ENCODE measurements at regions not wholly inside any gene's neighbourhood (a gene's known extent, or its start where the extent isn't known, plus 50 kb on each side); places are given as distances from the start of the nearest gene placed in this dataset.

DNA sequence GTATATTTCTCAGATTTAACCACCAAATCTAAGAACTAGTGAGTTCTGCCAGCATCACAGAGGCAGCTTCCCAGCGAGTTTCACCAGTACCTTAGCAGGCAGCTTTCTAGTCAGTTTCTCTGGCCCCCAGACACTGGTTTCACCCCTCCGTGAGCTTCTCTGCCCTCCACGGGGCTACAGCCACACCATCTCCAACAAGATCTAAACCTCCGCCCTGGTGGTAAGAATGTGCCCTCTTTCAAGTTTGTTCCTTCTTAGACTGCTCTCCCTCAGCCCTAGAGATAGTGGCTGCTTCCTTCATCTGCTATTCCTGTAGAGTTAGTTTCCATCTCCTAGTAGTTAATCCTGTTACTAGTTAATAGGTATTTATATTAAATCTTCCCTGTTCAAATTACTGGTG, 60.5 kb upstream of the TAB3 start:
- ChIA-PET POLR2A (no interaction called here), CTCF (no interaction called here)
- Mint-ChIP-seq H3K27me3 (no peaks in the 10 kb centered on the region), H3K4me3 (no peak overlapping the region), H3K9me3 (ENCODE audit: low read depth) (peaks cover 3% of the 10 kb centered on the region), H3K36me3 (ENCODE audit: low read depth) (no peaks in the 10 kb centered on the region), H3K4me1 (no peaks in the 10 kb centered on the region), H3K27ac (no peak overlapping the region)
- DNase-seq (no peak), ATAC-seq (no peak)
- intact Hi-C loops (cut with DNase I, micrococcal nuclease) = no loop called here

DNA sequence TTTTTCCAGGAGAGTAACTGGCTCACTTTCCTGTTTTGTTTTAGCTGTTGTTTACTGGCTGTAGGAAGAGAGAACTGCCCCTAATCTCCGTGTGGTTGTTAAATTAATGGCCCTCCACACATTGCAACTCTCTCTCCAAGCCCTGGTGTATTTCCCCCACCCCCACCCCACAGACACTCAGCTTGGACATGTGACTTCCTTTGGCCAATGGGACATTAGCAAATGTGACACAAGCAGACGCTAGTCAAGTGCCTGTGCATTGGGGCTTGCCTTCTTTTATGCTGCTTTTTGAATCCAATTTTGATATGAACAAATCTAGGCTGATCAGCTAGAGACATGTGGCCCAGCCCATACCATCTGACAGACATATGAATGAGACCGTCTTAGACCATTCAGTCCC, 59.6 kb upstream of the TAB3 start:
- H3K36me3 Mint-ChIP-seq (ENCODE audit: low read depth) = no peaks in the 10 kb centered on the region
- H3K27ac Mint-ChIP-seq = no peak overlapping the region
- H3K4me3 Mint-ChIP-seq = no peak overlapping the region
- POLR2A ChIA-PET = interaction anchor here (0.7 kb wide), 1 partner anchor 92 kb away, joined by 3 read pairs; no protein-coding TSS in a partner anchor
- peaks cover 3% of the 10 kb centered on the region for H3K9me3 Mint-ChIP-seq (ENCODE audit: low read depth)
- intact Hi-C loops (cut with DNase I, micrococcal nuclease) = no loop called here
- no peaks in the 10 kb centered on the region for H3K4me1 Mint-ChIP-seq
- no peak for ATAC-seq
- H3K27me3 Mint-ChIP-seq = no peaks in the 10 kb centered on the region
- DNase-seq = no peak
- CTCF ChIA-PET = no interaction called here

DNA sequence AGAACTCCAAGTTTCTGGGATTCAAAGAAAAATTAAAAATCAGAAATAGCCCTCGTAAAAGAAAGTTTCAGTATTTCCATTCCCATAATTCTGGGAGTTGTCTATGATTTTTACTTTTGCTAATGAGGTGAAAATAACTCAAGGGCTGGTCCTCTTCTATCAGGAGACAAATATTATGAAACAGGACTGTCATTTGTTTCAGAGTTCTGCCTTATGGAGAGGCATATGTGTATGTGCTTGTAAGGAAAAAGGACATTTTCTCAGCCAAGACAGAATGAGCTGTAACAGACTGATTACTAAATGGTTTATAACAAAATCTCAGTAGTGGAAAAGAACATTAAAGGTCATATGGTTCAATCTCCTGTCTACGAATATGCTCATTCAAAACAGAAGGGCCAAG, 59.0 kb upstream of the TAB3 start:
- H3K36me3 Mint-ChIP-seq (ENCODE audit: low read depth) = no peaks in the 10 kb centered on the region
- no peaks in the 10 kb centered on the region for H3K4me1 Mint-ChIP-seq
- POLR2A ChIA-PET = no interaction called here
- H3K9me3 Mint-ChIP-seq (ENCODE audit: low read depth) = peaks cover 3% of the 10 kb centered on the region
- ATAC-seq (no peak), DNase-seq (no peak)
- CTCF ChIA-PET = no interaction called here
- H3K27ac Mint-ChIP-seq = no peak overlapping the region
- H3K4me3 Mint-ChIP-seq = no peak overlapping the region
- no peaks in the 10 kb centered on the region for H3K27me3 Mint-ChIP-seq
- intact Hi-C loops (cut with DNase I, micrococcal nuclease) = no loop called here

DNA sequence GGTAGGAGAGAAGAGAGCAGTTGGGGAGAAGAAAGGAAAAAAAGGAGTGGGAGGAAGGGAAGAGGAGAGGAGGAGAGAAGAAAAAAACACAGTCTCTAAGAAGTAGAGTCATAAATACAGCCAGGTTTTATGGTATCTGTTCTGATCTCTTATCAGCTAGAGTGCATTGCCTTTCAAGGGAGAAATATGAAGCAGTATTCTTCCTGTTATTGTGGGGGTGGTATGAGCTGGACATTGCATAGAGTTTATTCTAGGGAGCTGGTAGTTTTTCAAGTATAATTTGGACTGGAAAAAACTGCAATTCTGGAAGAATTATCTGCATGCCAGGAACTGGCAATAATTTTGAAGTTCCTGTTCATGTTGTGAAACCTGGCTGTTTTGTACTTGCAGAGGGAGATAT, 54.9 kb upstream of the TAB3 start:
- intact Hi-C loops (cut with DNase I, micrococcal nuclease) = no loop called here
- Mint-ChIP-seq H3K27ac (no peak overlapping the region), H3K36me3 (ENCODE audit: low read depth) (no peaks in the 10 kb centered on the region), H3K4me3 (no peak overlapping the region), H3K4me1 (no peaks in the 10 kb centered on the region), H3K9me3 (ENCODE audit: low read depth) (no peaks in the 10 kb centered on the region), H3K27me3 (no peaks in the 10 kb centered on the region)
- CTCF ChIA-PET = no interaction called here
- ATAC-seq = no peak
- no peak for DNase-seq
- POLR2A ChIA-PET = no interaction called here

DNA sequence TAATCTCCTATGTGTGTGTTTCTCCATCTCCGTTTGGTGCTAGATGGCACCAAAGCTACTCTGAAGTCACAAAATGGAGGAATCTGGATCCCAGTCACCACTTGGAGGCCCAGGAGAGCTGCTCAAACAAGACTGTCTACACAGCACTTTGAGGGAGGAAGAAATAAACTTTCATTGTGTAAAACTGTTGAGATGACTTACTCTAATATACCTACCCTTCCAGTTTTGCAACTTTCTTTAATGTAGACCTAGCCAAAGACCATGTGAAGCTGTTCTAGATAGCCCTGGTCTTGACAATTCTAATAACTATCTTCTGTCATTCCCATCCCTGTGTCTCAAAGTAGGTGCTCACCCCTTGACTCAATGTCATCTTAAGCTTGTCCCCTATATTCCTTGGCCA, 52.8 kb upstream of the TAB3 start:
- no peaks in the 10 kb centered on the region for H3K36me3 Mint-ChIP-seq (ENCODE audit: low read depth)
- no peaks in the 10 kb centered on the region for H3K9me3 Mint-ChIP-seq (ENCODE audit: low read depth)
- intact Hi-C loops (cut with DNase I, micrococcal nuclease) = no loop called here
- H3K27me3 Mint-ChIP-seq = no peaks in the 10 kb centered on the region
- POLR2A ChIA-PET = no interaction called here
- no peaks in the 10 kb centered on the region for H3K4me1 Mint-ChIP-seq
- H3K27ac Mint-ChIP-seq = no peak overlapping the region
- DNase-seq (no peak), ATAC-seq (no peak)
- no peak overlapping the region for H3K4me3 Mint-ChIP-seq
- CTCF ChIA-PET = no interaction called here

DNA sequence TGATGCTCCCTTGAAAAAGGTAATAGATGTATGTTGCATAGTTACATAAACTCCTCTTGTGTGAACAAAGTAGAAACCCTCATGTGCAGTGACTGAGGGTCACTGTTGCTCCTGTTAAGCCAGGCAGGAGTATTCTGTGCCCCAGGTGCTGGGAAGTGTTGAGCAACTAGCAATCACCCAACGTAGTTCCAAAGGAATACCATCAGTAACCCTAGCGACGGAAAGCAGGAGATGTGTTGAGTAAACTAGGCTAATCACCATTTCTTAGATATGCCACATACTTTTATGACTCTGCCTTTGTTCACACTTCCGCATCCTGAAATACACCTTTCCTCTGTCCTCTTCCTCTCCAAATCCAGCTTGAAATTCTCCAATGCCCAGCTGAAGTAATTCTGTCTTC, 50.9 kb upstream of the TAB3 start:
- Mint-ChIP-seq H3K36me3 (ENCODE audit: low read depth) (no peaks in the 10 kb centered on the region), H3K27ac (no peak overlapping the region), H3K9me3 (ENCODE audit: low read depth) (no peaks in the 10 kb centered on the region), H3K4me3 (no peak overlapping the region), H3K27me3 (no peaks in the 10 kb centered on the region), H3K4me1 (no peaks in the 10 kb centered on the region)
- ATAC-seq = no peak
- CTCF ChIA-PET = no interaction called here
- intact Hi-C loops (cut with DNase I, micrococcal nuclease) = no loop called here
- no peak for DNase-seq
- POLR2A ChIA-PET = no interaction called here

Data from activated CD4-positive, alpha-beta T cell treated with anti-CD3 and anti-CD28 coated beads for 36 hours (primary cell).